ENCODE measurements at regions not wholly inside any gene's neighbourhood (a gene's known extent, or its start where the extent isn't known, plus 50 kb on each side); places are given as distances from the start of the nearest gene placed in this dataset.

- Histone ChIP-seq H3K36me3 (no peaks in the 10 kb centered on the region), H3K9me3 (no peaks in the 10 kb centered on the region), H3K27me3 (no peaks in the 10 kb centered on the region), H3K4me3 (no peak overlapping the region), H3K27ac (no peak overlapping the region), H3K4me1 (peaks cover 13% of the 10 kb centered on the region)
- intact Hi-C loops (cut with DNase I), result no loop called here
- ATAC-seq (no peak), DNase-seq (no peak)
- TF ChIP-seq CTCF (IDR thresholded peaks at IDR 0.05), result no peak
Measured at GRCh38 chr9:116084497-116084896, 69.1 kb upstream of the PAPPA start.

GRCh38 chr9:116087246-116087645 lies 66.3 kb upstream of the PAPPA start:
- ATAC-seq (peak; percentile 93), DNase-seq (peak; percentile 68)
- Histone ChIP-seq H3K27me3 (no peaks in the 10 kb centered on the region), H3K4me3 (no peak overlapping the region), H3K4me1 (peaks cover 13% of the 10 kb centered on the region), H3K36me3 (no peaks in the 10 kb centered on the region), H3K9me3 (no peaks in the 10 kb centered on the region), H3K27ac (peak overlapping the region; percentile 28)
- intact Hi-C loops (cut with DNase I), result no loop called here
- TF ChIP-seq CTCF (IDR thresholded peaks at IDR 0.05), result no peak

- no peak for TF ChIP-seq CTCF (IDR thresholded peaks at IDR 0.05)
- no peak for ATAC-seq
- Histone ChIP-seq H3K4me1 (peaks cover 13% of the 10 kb centered on the region), H3K27ac (peak overlapping the region; percentile 28), H3K4me3 (no peak overlapping the region), H3K9me3 (no peaks in the 10 kb centered on the region), H3K36me3 (no peaks in the 10 kb centered on the region), H3K27me3 (no peaks in the 10 kb centered on the region)
- no peak for DNase-seq
- intact Hi-C loops (cut with DNase I), result no loop called here
Measured at GRCh38 chr9:116087751-116088194, 65.8 kb upstream of the PAPPA start.

GRCh38 chr9:116088396-116088795 lies 65.2 kb upstream of the PAPPA start:
- H3K27ac ChIP-seq, result no peak overlapping the region
- TF ChIP-seq CTCF (IDR thresholded peaks at IDR 0.05), result no peak
- H3K4me1 ChIP-seq, result peaks cover 13% of the 10 kb centered on the region
- no peaks in the 10 kb centered on the region for H3K27me3 ChIP-seq
- H3K36me3 ChIP-seq, result no peaks in the 10 kb centered on the region
- DNase-seq, result no peak
- H3K9me3 ChIP-seq, result no peaks in the 10 kb centered on the region
- H3K4me3 ChIP-seq, result no peak overlapping the region
- peak; percentile 58 for ATAC-seq
- intact Hi-C loops (cut with DNase I), result no loop called here

GRCh38 chr9:116090030-116090770 lies 63.4 kb upstream of the PAPPA start:
- Histone ChIP-seq H3K27ac (no peak overlapping the region), H3K4me3 (no peak overlapping the region), H3K27me3 (no peaks in the 10 kb centered on the region), H3K9me3 (no peaks in the 10 kb centered on the region), H3K36me3 (no peaks in the 10 kb centered on the region), H3K4me1 (peaks cover 13% of the 10 kb centered on the region)
- DNase-seq, result no peak
- TF ChIP-seq CTCF (IDR thresholded peaks at IDR 0.05), result no peak
- no peak for ATAC-seq
- intact Hi-C loops (cut with DNase I), result no loop called here

Measured in upper lobe of right lung (tissue), 1 donor.